Vagina (tissue), 2 donors: ENCODE measurements at regions not wholly inside any gene's neighbourhood (a gene's known extent, or its start where the extent isn't known, plus 50 kb on each side); places are given as distances from the start of the nearest gene placed in this dataset.

Experiments used
- DNase-seq, 2 donors: peaks; one replicate each; pipeline ENCODE4 v3.0.0-alpha.2; 2017; ENCODE audit errors: extremely low spot score in 2 of 2
- H3K27ac ChIP-seq: fragments of 200-600 bp; sonication (generic); one replicate; pipeline ENCODE4 v1.5.1; 2019
- H3K27me3 ChIP-seq: fragments of 200-600 bp; sonication (generic); one replicate; pipeline ENCODE4 v1.5.1; 2019
- H3K36me3 ChIP-seq, 2 donors: fragments of 200-600 bp; sonication (generic); one replicate each; pipeline ENCODE4 v1.5.1; 2017 to 2019
- H3K4me1 ChIP-seq: fragments of 200-600 bp; sonication (generic); one replicate; pipeline ENCODE4 v1.5.1; 2019
- H3K4me3 ChIP-seq, 2 donors: fragments of 200-600 bp; sonication (generic); 1 replicate in 1 of 2; 2 replicates in 1 of 2; pipeline ENCODE4 v1.5.1; 2016 to 2019
- H3K9me3 ChIP-seq: fragments of 200-600 bp; sonication (generic); one replicate; pipeline ENCODE4 v1.5.1; 2019
- CTCF ChIP-seq, 3 experiments: fragments of 450-650 bp in 2 of 3; fragments of 200-600 bp in 1 of 3; sonication (generic) in 1 of 3; IDR thresholded peaks; one replicate each; pipeline ENCODE4 v1.5.1; 2017 to 2019; ENCODE audit warnings: antibody characterized with exemption in 3 of 3, mild to moderate bottlenecking in 2 of 3, moderate library complexity in 2 of 3
- POLR2A ChIP-seq, 2 donors: fragments of 450-650 bp; IDR thresholded peaks; one replicate each; pipeline ENCODE4 v1.6.1; 2017; ENCODE audit warnings: antibody characterized with exemption in 2 of 2, mild to moderate bottlenecking in 2 of 2, moderate library complexity in 2 of 2
- POLR2AphosphoS5 ChIP-seq, 2 donors: sonication (generic); formaldehyde crosslinking; IDR thresholded peaks; one replicate each; pipeline ENCODE4 v1.9.0; 2017; ENCODE audit warnings: antibody characterized with exemption in 2 of 2, mild to moderate bottlenecking in 2 of 2, low read depth in 1 of 2; ENCODE audit not compliant: insufficient read depth in 1 of 2
- intact Hi-C: fragments of 100-400 bp; cut with DNase I; formaldehyde crosslinking; loops from one replicate; pipeline ENCODE4 v1.15.1; 2023

- Histone ChIP-seq H3K4me1 (no peaks in the 10 kb centered on the region), H3K27me3 (no peaks in the 10 kb centered on the region), H3K36me3 (no peaks in the 10 kb centered on the region), H3K27ac (no peak overlapping the region), H3K4me3 (no peak overlapping the region), H3K9me3 (no peaks in the 10 kb centered on the region)
- intact Hi-C loops, result no loop called here
- TF ChIP-seq POLR2AphosphoS5 (IDR thresholded peaks at IDR 0.05; ENCODE audit: insufficient read depth in 1 of 2, low read depth in 1 of 2), result no peak
- DNase-seq, result no peak
Observed at GRCh38 chr4:123848606-123849005, 452.0 kb downstream of the SPRY1 start.

GRCh38 chr4:123849495-123849894 is 452.9 kb downstream of the SPRY1 start:
- TF ChIP-seq POLR2AphosphoS5 (IDR thresholded peaks at IDR 0.05; ENCODE audit: insufficient read depth in 1 of 2, low read depth in 1 of 2), result no peak
- no peak for TF ChIP-seq CTCF (IDR thresholded peaks at IDR 0.05)
- TF ChIP-seq POLR2A (IDR thresholded peaks at IDR 0.05), result no peak
- intact Hi-C loops, result no loop called here
- no peak overlapping the region for H3K4me3 ChIP-seq
- H3K36me3 ChIP-seq, result no peaks in the 10 kb centered on the region
- H3K27me3 ChIP-seq, result no peaks in the 10 kb centered on the region
- H3K27ac ChIP-seq, result no peak overlapping the region
- H3K4me1 ChIP-seq, result no peaks in the 10 kb centered on the region
- H3K9me3 ChIP-seq, result no peaks in the 10 kb centered on the region
- no peak for DNase-seq

GRCh38 chr4:123851521-123851920 is 454.9 kb downstream of the SPRY1 start:
- DNase-seq, result no peak
- no peak overlapping the region for H3K4me3 ChIP-seq
- H3K36me3 ChIP-seq, result no peaks in the 10 kb centered on the region
- TF ChIP-seq POLR2AphosphoS5 (IDR thresholded peaks at IDR 0.05; ENCODE audit: insufficient read depth in 1 of 2, low read depth in 1 of 2), result no peak
- no peak for TF ChIP-seq CTCF (IDR thresholded peaks at IDR 0.05)
- no peak for TF ChIP-seq POLR2A (IDR thresholded peaks at IDR 0.05)
- intact Hi-C loops, result no loop called here
- peaks cover 5% of the 10 kb centered on the region for H3K4me1 ChIP-seq
- no peaks in the 10 kb centered on the region for H3K27me3 ChIP-seq
- no peak overlapping the region for H3K27ac ChIP-seq
- H3K9me3 ChIP-seq, result no peaks in the 10 kb centered on the region

GRCh38 chr4:123853651-123854050 is 457.1 kb downstream of the SPRY1 start:
- intact Hi-C loops, result no loop called here
- Histone ChIP-seq H3K36me3 (no peaks in the 10 kb centered on the region), H3K9me3 (no peaks in the 10 kb centered on the region), H3K4me3 (no peak overlapping the region), H3K4me1 (peaks cover 5% of the 10 kb centered on the region), H3K27me3 (no peaks in the 10 kb centered on the region), H3K27ac (no peak overlapping the region)
- TF ChIP-seq CTCF (IDR thresholded peaks at IDR 0.05), result no peak
- DNase-seq, result no peak

- Histone ChIP-seq H3K9me3 (no peaks in the 10 kb centered on the region), H3K4me1 (peaks cover 5% of the 10 kb centered on the region), H3K36me3 (no peaks in the 10 kb centered on the region), H3K27ac (no peak overlapping the region), H3K4me3 (no peak overlapping the region), H3K27me3 (no peaks in the 10 kb centered on the region)
- DNase-seq, result no peak
- intact Hi-C loops, result no loop called here
- TF ChIP-seq CTCF (IDR thresholded peaks at IDR 0.05) (peak in 1 of 3 experiments; percentile 21), POLR2AphosphoS5 (IDR thresholded peaks at IDR 0.05; ENCODE audit: insufficient read depth in 1 of 2, low read depth in 1 of 2) (peak in 1 of 2 donors; percentile 80), POLR2A (IDR thresholded peaks at IDR 0.05) (no peak)
Observed at GRCh38 chr4:123856689-123857545, 460.3 kb downstream of the SPRY1 start.
